Activated gamma-delta T cell (primary cell): ENCODE measurements at regions not wholly inside any gene's neighbourhood (a gene's known extent, or its start where the extent isn't known, plus 50 kb on each side); places are given as distances from the start of the nearest gene placed in this dataset.

Experiments used
- DNase-seq: peaks from one replicate; lab custom pipeline; 2025; lab: John Stamatoyannopoulos, UW

DNA sequence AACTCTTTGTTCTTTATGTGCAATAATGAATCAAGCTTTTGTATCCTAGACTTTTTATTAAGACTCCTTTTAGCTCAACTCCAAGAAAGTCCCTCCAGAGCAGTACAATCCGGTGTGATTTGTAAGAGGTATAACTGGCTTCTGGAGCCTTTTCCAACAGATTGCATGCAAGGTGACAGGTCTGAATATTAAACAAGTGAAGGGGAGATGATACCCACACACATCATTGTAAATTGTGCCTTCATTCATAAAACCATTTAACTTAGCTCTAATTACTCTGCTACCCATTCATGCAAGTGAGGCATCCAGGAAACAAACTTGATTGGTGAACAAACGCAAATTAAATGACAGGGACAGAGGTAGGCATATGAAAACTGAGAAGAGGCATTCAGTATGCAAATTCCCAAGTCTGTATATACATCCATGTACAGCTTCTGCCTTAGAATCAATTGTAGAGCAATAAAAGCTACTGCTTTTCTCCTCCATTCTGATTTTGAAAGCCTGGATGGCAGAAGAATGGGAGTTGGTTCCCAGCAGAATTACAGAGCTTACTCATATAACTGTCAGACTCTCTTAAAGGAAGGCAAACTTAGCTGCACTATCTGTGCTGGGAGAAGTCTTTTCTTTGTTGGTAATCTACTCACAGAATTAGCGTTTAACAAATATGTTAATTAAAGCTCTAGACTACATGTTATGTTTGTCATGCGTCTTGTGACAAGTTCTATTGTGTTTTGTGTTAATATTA lies 261.0 kb upstream of the CDH6 start:
- DNase-seq: no peak

DNA sequence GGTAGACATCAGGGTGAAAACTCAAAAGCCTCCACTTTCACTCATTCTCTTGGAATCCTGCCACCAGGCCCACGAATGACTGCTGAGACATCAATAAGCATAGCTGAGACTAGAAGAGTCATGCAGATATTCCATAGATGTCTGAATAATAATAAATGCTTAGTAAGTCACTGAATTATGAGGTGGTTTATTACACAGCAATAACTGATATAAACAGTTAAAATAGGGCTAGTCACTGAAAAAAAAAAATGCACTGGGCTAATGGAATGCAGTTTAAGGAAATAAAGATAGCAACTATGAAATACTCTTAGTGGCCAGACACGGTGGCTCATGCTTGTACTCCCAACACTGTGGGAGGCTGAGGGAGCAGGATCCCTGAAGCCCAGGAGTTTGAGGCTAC lies 262.8 kb upstream of the CDH6 start:
- no peak for DNase-seq

DNA sequence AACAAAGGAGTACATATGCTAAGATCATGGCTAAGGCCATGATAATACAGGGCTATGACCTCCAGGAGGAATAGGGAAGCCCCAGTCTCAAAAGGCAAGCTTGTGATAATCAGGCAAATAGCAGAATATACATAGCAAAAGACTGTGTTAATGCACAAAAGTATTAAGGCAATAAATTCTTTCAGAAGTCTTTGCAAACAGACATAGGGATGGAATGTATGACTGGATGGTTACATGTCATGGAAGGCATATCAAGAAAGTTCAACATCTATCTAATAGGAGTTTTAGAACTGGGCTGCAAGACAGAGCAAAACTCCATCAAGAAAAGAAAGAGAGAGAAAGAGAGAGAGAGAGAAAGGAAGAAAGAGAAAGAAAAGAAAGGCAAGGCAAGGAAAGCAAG lies 264.5 kb upstream of the CDH6 start:
- DNase-seq: no peak

DNA sequence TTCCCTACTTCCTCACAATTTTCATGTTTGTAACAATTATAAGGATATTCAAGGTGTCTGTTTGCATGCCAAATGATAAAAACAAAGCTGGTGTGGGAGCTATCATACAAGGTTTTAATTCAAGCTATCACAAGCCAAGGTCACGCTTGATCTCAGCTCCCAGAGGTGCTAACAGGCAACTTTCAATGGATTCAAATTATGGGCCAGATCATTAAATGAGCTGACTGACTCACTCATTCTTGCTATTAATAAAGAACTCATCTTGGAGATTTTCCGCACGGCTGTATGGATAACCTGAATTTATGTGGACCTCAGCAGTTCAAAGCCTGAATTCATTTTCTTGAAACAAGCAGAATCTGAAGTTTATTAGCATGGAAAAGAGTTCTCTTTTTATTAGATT lies 267.3 kb upstream of the CDH6 start:
- DNase-seq: no peak

DNA sequence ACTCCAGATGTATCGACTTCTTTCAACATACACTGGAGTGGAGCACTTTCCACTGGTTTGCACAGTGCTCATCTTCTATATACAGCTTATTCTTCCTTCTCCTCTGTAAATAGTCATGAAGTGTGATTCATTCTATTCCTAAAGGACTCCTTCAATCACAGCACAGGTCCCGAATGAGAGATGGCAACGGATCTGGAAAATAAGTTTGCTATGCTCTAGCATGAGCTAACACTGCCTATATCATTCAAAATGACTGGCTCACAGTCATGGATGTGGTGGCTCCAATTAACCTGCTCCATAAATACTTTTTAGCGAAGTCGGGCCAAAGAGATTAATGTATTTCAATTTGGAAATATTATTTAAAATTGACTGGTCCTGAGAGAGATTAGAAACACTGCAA lies 272.1 kb upstream of the CDH6 start:
- DNase-seq: no peak

DNA sequence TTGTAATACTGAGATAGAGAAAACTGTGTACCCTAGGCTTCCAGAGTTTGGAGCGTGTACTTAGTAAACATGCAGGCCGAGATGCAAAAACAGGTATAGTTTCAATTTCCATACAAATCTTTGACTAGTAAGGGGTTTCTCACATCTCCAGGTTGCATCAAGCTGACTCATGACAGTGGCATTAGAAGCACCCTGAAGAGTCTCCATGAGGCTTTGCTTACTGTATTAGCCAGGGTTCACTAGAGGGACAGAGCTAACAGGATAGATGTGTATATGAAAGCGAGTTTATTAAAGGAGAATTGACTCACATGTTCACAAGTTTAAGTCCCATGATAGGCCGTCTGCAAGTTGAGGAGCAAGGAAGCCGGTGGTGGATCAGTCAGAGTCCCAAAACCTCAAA lies 275.3 kb upstream of the CDH6 start:
- DNase-seq: no peak

DNA sequence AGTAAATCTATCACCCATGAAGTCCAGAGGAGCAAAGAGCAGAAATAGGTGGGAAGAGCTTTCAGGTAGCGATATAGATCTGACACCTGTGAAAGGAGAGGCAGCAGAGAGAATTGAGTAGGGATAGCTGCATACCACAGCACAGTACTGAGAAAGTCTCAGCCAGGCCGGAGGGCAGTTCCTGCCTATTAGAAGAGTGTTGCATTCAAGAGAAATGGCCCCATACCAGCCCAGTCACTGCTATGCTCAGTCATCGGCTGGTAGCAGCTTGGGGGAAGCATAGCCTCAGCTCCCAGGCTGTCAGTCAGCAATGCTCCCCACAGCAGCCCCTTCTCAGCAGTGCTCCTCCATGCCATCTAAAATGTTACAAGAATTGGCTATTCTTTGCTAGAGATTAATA lies 285.1 kb upstream of the CDH6 start:
- DNase-seq: no peak

DNA sequence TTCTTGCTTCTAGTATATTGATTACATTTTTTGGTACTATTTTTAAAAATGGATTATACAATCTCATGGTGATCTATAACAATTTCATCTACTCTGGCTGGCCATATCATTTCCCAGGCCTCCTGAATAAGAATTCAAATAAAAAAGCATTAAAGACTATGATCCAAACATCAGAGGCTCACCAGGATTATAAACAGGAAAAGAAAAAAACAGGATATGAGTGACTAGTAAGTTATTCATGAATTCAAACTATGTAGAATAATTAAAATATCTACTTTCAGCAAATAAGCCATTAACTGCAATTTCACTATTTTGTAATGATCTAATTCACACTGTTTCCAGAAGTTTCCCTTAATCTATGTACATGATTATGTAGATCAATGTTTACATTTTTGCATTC lies 293.1 kb upstream of the CDH6 start:
- DNase-seq: no peak

DNA sequence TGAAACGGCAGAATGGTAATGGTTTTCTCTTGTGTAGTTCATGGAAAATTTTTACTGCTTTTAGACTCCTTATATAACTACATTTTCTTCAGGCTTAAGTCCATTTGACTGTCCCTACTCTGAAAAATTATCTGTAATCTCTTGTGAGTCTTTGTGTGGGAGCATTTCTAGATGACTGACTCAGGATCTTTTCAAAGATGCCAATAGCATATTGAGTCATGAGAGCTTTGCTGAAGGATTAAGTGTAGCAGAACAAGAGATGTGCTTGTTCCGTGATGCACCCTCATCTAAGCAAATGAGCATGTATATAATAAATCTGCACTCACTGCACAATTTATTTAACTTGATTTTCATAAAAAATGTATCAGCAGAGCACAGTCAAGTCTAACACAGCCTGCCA lies 298.7 kb upstream of the CDH6 start:
- DNase-seq: no peak

DNA sequence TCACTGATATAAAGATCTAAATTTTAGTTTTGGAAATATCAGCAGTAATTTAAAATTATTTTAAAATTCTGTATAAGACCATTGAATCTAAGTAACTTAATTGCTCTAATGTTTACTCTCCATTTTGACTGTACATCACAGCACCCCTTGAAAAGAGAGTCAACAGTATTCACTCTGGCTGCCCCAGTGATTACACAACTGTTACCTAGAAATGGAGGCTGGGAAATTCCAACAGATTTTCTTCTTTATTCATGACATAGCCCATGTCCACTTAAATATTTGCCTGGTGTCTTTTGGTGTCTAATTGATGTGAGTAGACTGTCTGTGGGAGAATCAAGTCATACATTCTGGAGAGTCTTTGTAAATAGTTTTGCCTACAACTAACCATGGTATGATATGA lies 301.8 kb upstream of the CDH6 start:
- DNase-seq: no peak

DNA sequence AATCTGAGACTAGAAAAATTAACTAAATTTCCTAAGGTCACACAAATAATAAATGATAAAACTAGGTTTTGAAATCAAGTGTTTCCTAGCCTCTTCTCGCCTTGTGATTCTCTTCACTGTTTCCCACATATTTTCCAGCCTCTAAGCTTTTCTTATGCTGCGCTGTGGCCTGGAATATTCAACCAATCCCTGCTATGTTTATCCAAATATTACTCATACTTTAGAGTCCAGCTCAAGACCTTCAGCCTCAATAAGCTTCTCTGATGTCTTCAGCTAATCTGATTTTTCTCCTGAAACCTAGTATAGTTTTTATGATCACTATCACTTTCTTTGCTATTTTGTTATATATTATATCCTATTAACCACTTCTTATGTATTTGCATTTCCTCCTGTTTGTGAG lies 303.1 kb upstream of the CDH6 start:
- no peak for DNase-seq

DNA sequence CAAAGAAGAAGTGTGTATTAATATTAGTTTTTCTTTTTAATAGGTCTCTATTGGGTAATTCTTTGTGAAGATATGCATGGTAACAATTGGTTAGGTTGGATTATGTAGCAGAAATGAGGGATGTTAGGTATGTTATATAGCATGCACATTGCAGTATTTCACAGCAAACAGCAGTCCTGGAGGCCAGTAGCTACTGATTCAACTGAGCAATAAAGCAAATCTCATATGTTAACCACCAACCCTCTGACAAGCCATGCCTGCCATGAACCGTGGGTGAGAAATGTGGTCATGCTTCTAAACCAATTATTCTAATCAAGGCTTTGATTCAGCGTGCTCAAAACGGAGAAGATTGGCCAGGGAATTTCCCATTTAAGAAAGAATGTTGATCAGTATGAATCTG lies 313.0 kb upstream of the CDH6 start:
- no peak for DNase-seq

DNA sequence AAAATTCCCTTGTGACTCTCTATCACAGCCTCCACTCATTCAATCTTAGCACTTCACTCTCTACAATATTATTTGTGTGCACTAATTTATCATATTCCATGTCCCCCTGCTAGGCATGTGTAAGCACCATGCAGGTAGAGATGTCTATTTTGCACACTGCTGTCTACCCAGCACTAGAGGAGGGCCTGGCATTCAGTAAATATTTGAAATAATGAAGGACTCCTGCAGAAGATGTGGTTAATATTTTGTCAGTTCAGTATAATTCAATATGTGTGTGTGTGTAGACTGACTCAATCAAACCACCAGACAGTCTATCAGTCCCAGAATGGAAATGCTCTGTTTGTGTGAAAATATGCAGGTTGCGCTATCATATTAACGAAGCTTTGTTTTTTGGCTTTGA lies 313.6 kb upstream of the CDH6 start:
- no peak for DNase-seq

DNA sequence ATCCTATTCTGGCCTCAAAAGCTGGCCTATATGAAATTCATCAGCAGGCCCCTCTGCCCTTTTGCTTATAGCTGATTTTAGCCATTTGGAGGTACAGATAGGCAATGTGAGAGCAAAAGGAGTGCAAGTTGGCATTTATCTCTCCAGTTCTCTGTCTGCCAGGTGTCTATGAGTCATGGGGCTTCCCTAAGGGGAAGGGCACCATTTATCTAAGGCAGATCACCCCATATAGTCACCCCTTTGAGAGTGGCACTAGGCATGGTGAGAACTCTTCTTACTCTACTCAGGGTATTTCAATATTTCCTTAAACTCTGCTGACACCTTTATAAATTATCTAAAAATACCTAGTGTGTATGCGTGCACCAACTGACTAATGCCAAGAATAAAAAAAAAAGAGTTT lies 314.7 kb upstream of the CDH6 start:
- DNase-seq: no peak

DNA sequence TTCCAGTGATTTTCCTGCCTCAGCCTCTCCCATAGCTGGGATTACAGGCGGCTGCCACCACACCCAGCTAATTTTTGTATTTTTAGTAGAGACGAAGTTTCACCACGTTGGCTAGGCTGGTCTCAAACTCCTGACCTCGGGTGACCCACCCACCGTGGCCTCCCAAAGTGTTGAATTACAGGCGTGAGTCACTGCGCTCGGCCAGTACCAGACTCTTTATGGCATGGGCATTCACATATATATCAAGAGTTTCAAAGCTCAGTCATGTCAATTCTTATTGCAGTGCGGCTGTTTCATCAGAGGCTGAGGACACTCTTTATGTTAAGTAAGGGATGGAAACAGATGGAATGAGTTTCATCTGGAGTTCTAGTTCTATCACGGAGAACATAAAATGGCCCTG lies 315.2 kb upstream of the CDH6 start:
- no peak for DNase-seq

DNA sequence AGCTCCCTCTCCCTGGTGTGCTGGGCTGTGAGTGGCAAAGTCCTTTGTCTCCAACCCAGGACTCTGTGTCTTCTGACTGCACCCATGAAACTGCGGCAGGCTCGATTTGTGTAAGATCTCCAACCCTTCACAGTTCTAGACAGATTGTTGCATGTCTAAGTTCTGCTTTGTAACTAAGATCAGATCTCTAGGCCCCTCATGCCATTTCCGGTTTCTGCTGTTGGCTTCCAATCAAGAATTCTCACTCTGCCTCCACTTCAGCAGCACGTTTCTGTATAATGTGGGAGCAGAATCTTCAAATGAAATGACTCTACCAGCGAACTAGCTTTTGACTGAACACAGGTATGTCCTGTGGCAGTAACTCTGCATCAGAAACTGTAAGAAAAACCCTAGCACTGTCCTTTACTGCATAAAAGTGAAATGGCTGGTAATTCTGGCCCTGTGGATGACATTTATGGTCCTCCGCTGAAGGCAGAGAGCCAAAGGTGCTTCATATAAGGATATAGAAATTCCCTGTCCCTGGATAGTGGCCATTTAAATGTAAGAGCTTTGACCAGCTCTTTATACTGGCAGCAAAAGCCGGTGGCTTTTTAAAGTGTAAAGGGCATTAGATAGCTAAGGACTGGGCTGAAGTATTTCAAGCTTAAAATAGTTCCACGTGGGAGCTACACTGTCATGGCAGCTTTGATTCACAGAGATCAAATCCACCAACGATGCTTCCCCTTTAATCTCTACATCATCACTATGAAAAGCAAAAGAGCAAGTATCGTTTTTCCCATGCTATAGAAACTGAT lies 319.0 kb upstream of the CDH6 start:
- no peak for DNase-seq

DNA sequence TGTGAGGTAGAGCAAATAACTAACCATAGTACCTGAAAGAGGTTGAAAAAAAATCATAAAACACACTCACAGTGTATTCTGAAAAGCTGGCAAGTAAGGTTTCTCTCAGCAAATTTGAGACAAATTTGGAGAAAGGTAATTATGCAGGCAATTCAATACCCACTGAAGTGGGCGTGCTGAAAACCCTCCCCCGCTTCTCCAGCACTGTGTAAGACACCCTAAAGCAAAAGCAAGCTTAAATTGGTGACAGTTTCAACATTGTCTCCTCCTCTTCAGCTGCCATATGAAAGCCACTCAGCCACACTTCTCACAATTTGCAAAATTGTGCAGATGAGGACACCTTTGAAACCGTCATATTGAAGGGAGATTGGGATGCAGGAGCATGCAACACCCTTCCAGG lies 322.3 kb upstream of the CDH6 start:
- DNase-seq: no peak

DNA sequence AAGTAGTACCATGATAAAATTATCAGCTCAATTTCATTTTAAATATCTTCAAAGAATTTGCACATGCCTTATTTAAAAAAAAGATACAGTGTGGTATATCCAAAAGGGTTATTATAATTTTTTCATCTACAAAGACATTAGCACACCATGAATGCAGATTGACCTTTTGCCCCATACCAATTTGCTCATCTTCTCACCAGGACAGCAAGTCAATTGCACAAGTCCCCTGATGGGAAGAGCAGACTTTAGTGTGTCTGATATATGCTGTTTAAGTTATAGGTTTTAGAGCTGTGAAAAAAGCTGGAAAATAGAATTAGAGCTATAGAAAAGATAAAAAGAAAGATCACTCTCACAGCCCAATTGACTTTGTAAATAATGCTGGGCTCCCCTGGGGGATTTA lies 325.8 kb upstream of the CDH6 start:
- DNase-seq: no peak

DNA sequence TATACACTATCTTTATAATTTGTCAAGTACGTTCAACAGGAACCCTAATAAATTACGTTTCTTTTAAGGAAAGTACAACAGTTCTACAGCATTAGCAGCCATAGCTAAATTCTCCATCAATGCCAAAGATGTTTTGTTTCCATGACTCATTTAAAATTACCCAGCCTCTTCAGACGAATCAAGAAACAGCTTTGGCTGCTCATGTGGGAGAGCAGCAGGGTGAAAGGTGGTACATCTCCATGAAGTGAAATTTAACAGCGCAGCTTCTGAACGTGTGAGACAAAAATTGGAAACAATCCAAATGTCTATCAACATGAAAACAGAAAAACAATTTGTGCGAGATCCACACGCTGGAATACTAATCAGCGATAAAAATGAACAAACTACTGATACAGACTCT lies 327.3 kb upstream of the CDH6 start:
- no peak for DNase-seq

DNA sequence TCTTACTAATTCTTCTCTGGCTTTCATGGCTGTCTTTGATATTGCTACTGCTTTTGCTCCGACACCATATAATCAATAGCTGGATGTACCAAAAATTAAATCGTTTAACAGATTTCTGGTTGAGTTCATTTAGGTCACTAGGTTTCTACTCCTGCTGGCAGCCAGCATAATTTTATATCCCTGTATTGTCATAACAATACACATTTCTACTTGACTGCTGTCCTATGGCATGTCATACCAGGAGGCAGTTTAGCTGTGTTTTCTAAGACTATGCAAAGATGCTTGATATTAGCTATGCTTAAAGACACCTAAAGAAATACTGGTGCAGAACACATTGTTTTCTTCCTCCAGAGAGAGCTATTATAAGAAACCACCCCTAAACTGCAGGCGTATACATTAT lies 337.2 kb upstream of the CDH6 start:
- DNase-seq: no peak

DNA sequence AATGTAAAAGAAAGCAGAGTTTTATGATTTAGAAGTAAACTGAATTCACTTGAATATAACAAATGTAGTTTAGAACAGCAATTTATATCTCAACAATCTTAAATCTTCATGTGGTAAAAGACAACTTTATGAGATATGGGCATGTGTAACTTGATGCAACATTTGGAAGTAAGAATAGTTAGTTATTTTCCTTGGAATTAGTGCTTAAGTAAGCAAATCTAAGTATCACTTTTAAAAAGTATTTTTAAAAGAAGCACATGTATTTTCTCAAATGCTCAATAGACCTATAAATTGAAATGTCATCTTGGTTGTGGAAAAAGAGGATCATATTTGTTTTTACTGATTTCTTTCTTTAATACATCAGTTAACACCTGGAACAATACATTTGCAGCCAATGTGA lies 340.3 kb upstream of the CDH6 start:
- DNase-seq: no peak

DNA sequence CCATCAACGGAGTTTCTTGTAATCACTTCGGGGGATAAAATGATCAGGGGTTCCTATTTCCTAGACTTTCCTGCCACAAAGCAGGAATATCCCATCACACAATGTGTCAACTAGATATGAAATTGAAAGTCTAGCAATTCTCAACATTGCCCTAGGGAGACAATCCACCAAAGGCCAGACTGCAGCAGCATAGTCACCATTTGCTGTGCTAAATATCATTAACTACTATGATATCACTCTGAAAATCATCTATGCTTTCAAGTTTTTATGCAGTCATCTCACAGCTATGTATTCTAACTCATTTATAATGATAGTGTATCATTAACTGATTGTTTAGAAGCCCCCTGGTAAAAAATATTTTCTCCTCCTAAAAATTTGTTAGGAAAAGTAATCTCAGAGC lies 342.6 kb upstream of the CDH6 start:
- no peak for DNase-seq

DNA sequence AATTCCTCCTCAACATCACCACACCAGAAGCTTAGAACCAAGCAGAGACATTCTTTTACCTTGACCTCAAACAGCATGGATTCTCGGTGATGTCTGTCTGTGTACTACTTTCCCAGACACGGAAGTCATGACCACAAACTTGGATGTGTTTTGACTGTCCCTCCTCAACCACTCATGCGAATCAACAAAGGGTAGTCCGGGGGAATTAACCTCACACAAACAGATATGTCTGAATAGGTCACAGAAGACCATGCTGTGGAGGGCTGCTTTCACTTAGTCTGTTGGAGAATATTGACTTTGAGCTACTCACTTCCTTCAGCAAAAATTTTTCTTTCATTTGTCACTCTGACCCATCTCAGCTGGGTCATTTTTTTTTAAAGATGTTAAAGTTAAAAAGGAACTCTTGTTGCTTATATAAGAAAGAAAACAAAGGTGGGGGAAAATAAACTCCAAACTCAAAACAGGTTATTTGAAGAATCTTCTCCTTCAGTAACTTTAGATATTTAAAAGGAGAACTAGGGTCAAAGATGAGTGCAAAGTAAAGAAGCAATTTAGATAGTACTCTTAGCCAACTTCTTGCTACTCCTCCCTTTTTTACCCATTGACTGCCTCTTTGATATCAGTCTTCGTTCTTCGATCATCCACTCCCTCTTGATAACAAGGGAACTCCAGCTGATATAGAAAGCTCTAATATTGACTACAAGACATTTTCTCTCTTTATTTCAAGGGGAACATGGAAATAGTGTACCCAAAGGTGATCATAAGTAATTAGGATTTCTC lies 343.4 kb upstream of the CDH6 start:
- no peak for DNase-seq
